Gastrocnemius medialis (tissue), 4 donors: ENCODE measurements at regions not wholly inside any gene's neighbourhood (a gene's known extent, or its start where the extent isn't known, plus 50 kb on each side); places are given as distances from the start of the nearest gene placed in this dataset.

ENCODE experiments used
- ATAC-seq, 2 donors: fragments of 150-250 bp; one replicate each; pipeline ENCODE4 v1.9.1; 2016
- DNase-seq, 2 donors: peaks; one replicate each; pipeline ENCODE4 v3.0.0-alpha.2; 2019
- H3K27ac ChIP-seq, 4 donors: fragments of 200-600 bp; sonication (generic); 1 replicate in 1 of 4; 2 replicates in 3 of 4; pipeline ENCODE4 v1.5.1; 2016 to 2018; ENCODE audit warnings: mild to moderate bottlenecking in 2 of 4, moderate library complexity in 1 of 4
- H3K27me3 ChIP-seq, 3 donors: fragments of 200-600 bp; sonication (generic) in 2 of 3; 1 replicate in 1 of 3; 2 replicates in 2 of 3; pipeline versions ENCODE4 v1.5.1 to v1.6.0; 2016 to 2019; ENCODE audit warnings: mild to moderate bottlenecking in 1 of 3, moderate library complexity in 1 of 3
- H3K36me3 ChIP-seq, 2 donors: fragments of 200-600 bp; sonication (generic) in 1 of 2; one replicate each; pipeline ENCODE4 v1.5.1; 2017 to 2018
- H3K4me1 ChIP-seq, 2 donors: fragments of 200-600 bp; sonication (generic) in 1 of 2; one replicate each; pipeline ENCODE4 v1.5.1; 2016 to 2017; ENCODE audit warnings: mild to moderate bottlenecking in 2 of 2
- H3K4me3 ChIP-seq, 4 donors: fragments of 200-600 bp; sonication (generic) in 3 of 4; 1 replicate in 1 of 4; 2 replicates in 3 of 4; pipeline ENCODE4 v1.5.1; 2016 to 2019; ENCODE audit warnings: mild to moderate bottlenecking in 2 of 4
- H3K9me3 ChIP-seq, 3 donors: fragments of 200-600 bp; sonication (generic) in 2 of 3; 1 replicate in 1 of 3; 2 replicates in 2 of 3; pipeline ENCODE4 v1.5.1; 2016 to 2019
- CTCF ChIP-seq, 5 experiments: fragments of 450-650 bp in 3 of 5; fragments of 200-600 bp in 2 of 5; sonication (generic) in 2 of 5; IDR thresholded peaks in 4 of 5; conservative IDR thresholded peaks in 1 of 5; 1 replicate in 4 of 5; 2 replicates in 1 of 5; pipeline ENCODE4 v1.5.1; 2016 to 2019; ENCODE audit warnings: antibody characterized with exemption in 5 of 5, mild to moderate bottlenecking in 3 of 5, moderate library complexity in 3 of 5
- POLR2A ChIP-seq, 2 donors: fragments of 450-650 bp; IDR thresholded peaks; one replicate each; pipeline ENCODE4 v1.6.1; 2017; ENCODE audit warnings: antibody characterized with exemption in 2 of 2, mild to moderate bottlenecking in 2 of 2, moderate library complexity in 2 of 2
- in situ Hi-C, 4 donors: fragments of 200-750 bp; cut with MboI; loops; one replicate each; pipeline versions ENCODE4 v1.15.0 to v1.8.0; 2017; ENCODE audit warnings: low sequenced_read_pairs in 4 of 4
- intact Hi-C: fragments of 100-400 bp; cut with DNase I; formaldehyde crosslinking; loops from one replicate; pipeline ENCODE4 v1.15.1; 2023; ENCODE audit warnings: low total_unique reads

- intact Hi-C loops (no loop called here), in situ Hi-C loops (no loop called here)
- Histone ChIP-seq H3K27me3 (peaks cover 9 to 11% (median 10%) of the 10 kb centered on the region in 3 donors), H3K36me3 (no peaks in the 10 kb centered on the region), H3K9me3 (no peaks in the 10 kb centered on the region), H3K4me3 (no peak overlapping the region), H3K27ac (no peak overlapping the region), H3K4me1 (no peaks in the 10 kb centered on the region)
- no peak for ATAC-seq
- TF ChIP-seq POLR2A (IDR thresholded peaks at IDR 0.05): no peak
- TF ChIP-seq CTCF (IDR thresholded peaks at IDR 0.05 in 4 of 5, conservative IDR thresholded peaks at IDR 0.05 in 1 of 5): no peak
- DNase-seq: no peak
Measured at GRCh38 chr20:58568126-58568482, 52.9 kb upstream of the APCDD1L start.

- no peak for DNase-seq
- in situ Hi-C loops: no loop called here
- Histone ChIP-seq H3K27ac (no peak overlapping the region), H3K27me3 (peaks cover 9 to 11% (median 10%) of the 10 kb centered on the region in 3 donors), H3K36me3 (no peaks in the 10 kb centered on the region), H3K4me3 (no peak overlapping the region), H3K4me1 (no peaks in the 10 kb centered on the region), H3K9me3 (no peaks in the 10 kb centered on the region)
- intact Hi-C loops: no loop called here
- ATAC-seq: no peak
- TF ChIP-seq CTCF (IDR thresholded peaks at IDR 0.05 in 4 of 5, conservative IDR thresholded peaks at IDR 0.05 in 1 of 5): no peak
- no peak for TF ChIP-seq POLR2A (IDR thresholded peaks at IDR 0.05)
Measured at GRCh38 chr20:58567437-58567836, 52.2 kb upstream of the APCDD1L start.

- Histone ChIP-seq H3K27ac (no peak overlapping the region), H3K4me1 (no peaks in the 10 kb centered on the region), H3K36me3 (no peaks in the 10 kb centered on the region), H3K9me3 (no peaks in the 10 kb centered on the region), H3K27me3 (peaks cover 9 to 11% (median 10%) of the 10 kb centered on the region in 3 donors), H3K4me3 (no peak overlapping the region)
- DNase-seq (no peak), ATAC-seq (no peak)
- in situ Hi-C loops (no loop called here), intact Hi-C loops (no loop called here)
- no peak for TF ChIP-seq CTCF (IDR thresholded peaks at IDR 0.05 in 4 of 5, conservative IDR thresholded peaks at IDR 0.05 in 1 of 5)
- TF ChIP-seq POLR2A (IDR thresholded peaks at IDR 0.05): no peak
Measured at GRCh38 chr20:58566981-58567380, 51.8 kb upstream of the APCDD1L start.

GRCh38 chr20:58565461-58566175, 50.4 kb upstream of the APCDD1L start:
- intact Hi-C loops (no loop called here), in situ Hi-C loops (no loop called here)
- Histone ChIP-seq H3K9me3 (no peaks in the 10 kb centered on the region), H3K36me3 (no peaks in the 10 kb centered on the region), H3K27ac (no peak overlapping the region), H3K27me3 (peaks cover 9 to 11% (median 10%) of the 10 kb centered on the region in 3 donors), H3K4me3 (no peak overlapping the region), H3K4me1 (no peaks in the 10 kb centered on the region)
- ATAC-seq (no peak), DNase-seq (no peak)
- TF ChIP-seq POLR2A (IDR thresholded peaks at IDR 0.05) (no peak), CTCF (IDR thresholded peaks at IDR 0.05 in 4 of 5, conservative IDR thresholded peaks at IDR 0.05 in 1 of 5) (no peak)
